ENCODE measurements at regions not wholly inside any gene's neighbourhood (a gene's known extent, or its start where the extent isn't known, plus 50 kb on each side); places are given as distances from the start of the nearest gene placed in this dataset.

GRCh38 chr18:59751186-59751585 is 54.0 kb upstream of the CCBE1 start:
- no peak overlapping the region for H3K4me3 ChIP-seq (ENCODE audit: low read length)
- H3K4me1 ChIP-seq (ENCODE audit: low read length): peaks cover 4% of the 10 kb centered on the region; the same call in 1 of the 2 replicates
- no peak overlapping the region for H3K9ac ChIP-seq (ENCODE audit: low read length)
- no peaks in the 10 kb centered on the region for H3K36me3 ChIP-seq (replicated peaks; ENCODE audit: low read depth, low read length)
- H3K9me3 ChIP-seq (ENCODE audit: insufficient read depth, low read length): no peaks in the 10 kb centered on the region
- TF ChIP-seq EZH2phosphoT487 (IDR thresholded peaks at IDR 0.05; ENCODE audit: low read depth): no peak
- TF ChIP-seq, protein P1, sequence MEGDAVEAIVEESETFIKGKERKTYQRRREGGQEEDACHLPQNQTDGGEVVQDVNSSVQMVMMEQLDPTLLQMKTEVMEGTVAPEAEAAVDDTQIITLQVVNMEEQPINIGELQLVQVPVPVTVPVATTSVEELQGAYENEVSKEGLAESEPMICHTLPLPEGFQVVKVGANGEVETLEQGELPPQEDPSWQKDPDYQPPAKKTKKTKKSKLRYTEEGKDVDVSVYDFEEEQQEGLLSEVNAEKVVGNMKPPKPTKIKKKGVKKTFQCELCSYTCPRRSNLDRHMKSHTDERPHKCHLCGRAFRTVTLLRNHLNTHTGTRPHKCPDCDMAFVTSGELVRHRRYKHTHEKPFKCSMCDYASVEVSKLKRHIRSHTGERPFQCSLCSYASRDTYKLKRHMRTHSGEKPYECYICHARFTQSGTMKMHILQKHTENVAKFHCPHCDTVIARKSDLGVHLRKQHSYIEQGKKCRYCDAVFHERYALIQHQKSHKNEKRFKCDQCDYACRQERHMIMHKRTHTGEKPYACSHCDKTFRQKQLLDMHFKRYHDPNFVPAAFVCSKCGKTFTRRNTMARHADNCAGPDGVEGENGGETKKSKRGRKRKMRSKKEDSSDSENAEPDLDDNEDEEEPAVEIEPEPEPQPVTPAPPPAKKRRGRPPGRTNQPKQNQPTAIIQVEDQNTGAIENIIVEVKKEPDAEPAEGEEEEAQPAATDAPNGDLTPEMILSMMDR (IDR thresholded peaks at IDR 0.05; ENCODE audit: low read depth, low read length): no peak
- H3K4me2 ChIP-seq (ENCODE audit: low read length): no peak overlapping the region
- no peaks in the 10 kb centered on the region for H4K20me1 ChIP-seq (ENCODE audit: insufficient read depth, low read length)
- H2AFZ ChIP-seq (ENCODE audit: low read depth, low read length): no peak overlapping the region
- no peaks in the 10 kb centered on the region for H3K79me2 ChIP-seq (ENCODE audit: low read length)
- no peak overlapping the region for H3K27ac ChIP-seq (ENCODE audit: low read length)
- H3K27me3 ChIP-seq (ENCODE audit: low read depth, low read length): peaks cover 24% of the 10 kb centered on the region

DNA sequence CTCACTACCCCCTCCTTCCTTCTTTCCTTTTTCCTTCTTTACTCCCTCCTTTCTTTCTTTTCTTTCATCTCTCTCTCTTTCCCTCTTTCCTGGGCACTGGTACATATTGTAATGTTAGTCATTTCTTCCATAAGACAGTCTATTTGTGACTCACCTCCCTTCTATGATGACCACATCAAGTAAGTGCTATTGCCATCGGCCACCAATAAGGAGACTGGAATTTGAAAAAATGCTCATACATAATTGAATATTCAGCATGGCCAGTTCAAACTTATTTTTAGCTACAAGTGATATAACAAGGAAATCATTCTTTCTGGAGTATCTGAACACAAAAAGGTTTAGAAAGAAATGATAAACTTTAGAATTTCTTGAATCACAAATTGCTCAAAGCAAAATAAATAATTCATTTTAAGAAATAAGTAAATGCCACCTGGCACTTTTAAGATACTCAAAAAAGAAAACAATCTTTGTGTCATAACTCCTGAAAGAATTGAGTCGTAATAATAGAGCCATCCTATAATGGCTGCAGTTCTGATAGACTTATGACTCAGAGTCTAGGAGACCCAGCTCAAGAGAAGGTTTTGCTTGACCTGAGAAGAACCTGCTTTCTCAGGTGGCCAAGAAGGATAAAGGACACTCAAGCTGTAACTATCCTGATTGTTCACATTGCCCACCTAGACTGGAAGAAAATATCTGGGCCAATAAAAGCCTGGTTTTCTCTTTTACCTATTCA is 51.6 kb upstream of the CCBE1 start:
- peaks cover 40% of the 10 kb centered on the region for H3K27me3 ChIP-seq (ENCODE audit: low read depth, low read length)
- H3K9ac ChIP-seq (ENCODE audit: low read length): no peak overlapping the region
- H3K27ac ChIP-seq (ENCODE audit: low read length): no peak overlapping the region
- H3K36me3 ChIP-seq (replicated peaks; ENCODE audit: low read depth, low read length): no peaks in the 10 kb centered on the region
- no peak overlapping the region for H3K4me2 ChIP-seq (ENCODE audit: low read length)
- H4K20me1 ChIP-seq (ENCODE audit: insufficient read depth, low read length): no peaks in the 10 kb centered on the region
- no peak overlapping the region for H2AFZ ChIP-seq (ENCODE audit: low read depth, low read length)
- no peak overlapping the region for H3K4me3 ChIP-seq (ENCODE audit: low read length)
- TF ChIP-seq, protein P1 (IDR thresholded peaks at IDR 0.05; ENCODE audit: low read depth, low read length): no peak
- no peak for TF ChIP-seq EZH2phosphoT487 (IDR thresholded peaks at IDR 0.05; ENCODE audit: low read depth)
- peaks cover 4% of the 10 kb centered on the region; the same call in 1 of the 2 replicates for H3K4me1 ChIP-seq (ENCODE audit: low read length)
- no peaks in the 10 kb centered on the region for H3K79me2 ChIP-seq (ENCODE audit: low read length)
- no peaks in the 10 kb centered on the region for H3K9me3 ChIP-seq (ENCODE audit: insufficient read depth, low read length)
